ENCODE measurements at regions not wholly inside any gene's neighbourhood (a gene's known extent, or its start where the extent isn't known, plus 50 kb on each side); places are given as distances from the start of the nearest gene placed in this dataset.

DNA sequence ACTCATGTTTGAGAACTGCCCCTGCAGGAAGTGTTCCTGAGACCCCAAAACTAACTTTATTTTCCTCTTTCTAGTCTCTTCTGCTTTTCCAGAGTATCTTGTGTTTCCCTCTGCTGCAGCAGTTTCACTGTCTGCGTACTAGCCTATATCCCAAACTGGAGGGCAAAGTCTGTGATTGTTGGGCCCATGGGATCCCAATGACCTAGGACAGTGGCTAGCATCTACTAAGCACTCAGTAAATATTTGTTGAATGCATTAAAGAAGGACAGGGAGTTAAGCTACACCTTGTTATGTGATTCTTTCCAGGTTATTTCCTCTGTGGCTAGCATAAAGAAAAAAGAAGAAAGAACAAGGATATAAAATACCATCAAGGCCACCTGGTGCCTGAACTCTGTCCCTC is 210.6 kb upstream of the PHYHIPL start:
- Histone ChIP-seq H3K9me3 (no peaks in the 10 kb centered on the region), H3K4me1 (no peaks in the 10 kb centered on the region), H3K4me3 (replicated peaks in 1 of 3) (no peak overlapping the region), H3K27ac (no peak overlapping the region), H3K27me3 (no peaks in the 10 kb centered on the region), H3K36me3 (no peaks in the 10 kb centered on the region)
- TF ChIP-seq, protein P1, sequence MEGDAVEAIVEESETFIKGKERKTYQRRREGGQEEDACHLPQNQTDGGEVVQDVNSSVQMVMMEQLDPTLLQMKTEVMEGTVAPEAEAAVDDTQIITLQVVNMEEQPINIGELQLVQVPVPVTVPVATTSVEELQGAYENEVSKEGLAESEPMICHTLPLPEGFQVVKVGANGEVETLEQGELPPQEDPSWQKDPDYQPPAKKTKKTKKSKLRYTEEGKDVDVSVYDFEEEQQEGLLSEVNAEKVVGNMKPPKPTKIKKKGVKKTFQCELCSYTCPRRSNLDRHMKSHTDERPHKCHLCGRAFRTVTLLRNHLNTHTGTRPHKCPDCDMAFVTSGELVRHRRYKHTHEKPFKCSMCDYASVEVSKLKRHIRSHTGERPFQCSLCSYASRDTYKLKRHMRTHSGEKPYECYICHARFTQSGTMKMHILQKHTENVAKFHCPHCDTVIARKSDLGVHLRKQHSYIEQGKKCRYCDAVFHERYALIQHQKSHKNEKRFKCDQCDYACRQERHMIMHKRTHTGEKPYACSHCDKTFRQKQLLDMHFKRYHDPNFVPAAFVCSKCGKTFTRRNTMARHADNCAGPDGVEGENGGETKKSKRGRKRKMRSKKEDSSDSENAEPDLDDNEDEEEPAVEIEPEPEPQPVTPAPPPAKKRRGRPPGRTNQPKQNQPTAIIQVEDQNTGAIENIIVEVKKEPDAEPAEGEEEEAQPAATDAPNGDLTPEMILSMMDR (IDR thresholded peaks at IDR 0.05), result no peak
- no peak for TF ChIP-seq POLR2A (IDR thresholded peaks at IDR 0.05)
- intact Hi-C loops (cut with DNase I), result no loop called here
- WGBS, 2 donors, result 93 to 100% methylated on average over 1 of the region's 1 CpG
- DNase-seq, result no peak

DNA sequence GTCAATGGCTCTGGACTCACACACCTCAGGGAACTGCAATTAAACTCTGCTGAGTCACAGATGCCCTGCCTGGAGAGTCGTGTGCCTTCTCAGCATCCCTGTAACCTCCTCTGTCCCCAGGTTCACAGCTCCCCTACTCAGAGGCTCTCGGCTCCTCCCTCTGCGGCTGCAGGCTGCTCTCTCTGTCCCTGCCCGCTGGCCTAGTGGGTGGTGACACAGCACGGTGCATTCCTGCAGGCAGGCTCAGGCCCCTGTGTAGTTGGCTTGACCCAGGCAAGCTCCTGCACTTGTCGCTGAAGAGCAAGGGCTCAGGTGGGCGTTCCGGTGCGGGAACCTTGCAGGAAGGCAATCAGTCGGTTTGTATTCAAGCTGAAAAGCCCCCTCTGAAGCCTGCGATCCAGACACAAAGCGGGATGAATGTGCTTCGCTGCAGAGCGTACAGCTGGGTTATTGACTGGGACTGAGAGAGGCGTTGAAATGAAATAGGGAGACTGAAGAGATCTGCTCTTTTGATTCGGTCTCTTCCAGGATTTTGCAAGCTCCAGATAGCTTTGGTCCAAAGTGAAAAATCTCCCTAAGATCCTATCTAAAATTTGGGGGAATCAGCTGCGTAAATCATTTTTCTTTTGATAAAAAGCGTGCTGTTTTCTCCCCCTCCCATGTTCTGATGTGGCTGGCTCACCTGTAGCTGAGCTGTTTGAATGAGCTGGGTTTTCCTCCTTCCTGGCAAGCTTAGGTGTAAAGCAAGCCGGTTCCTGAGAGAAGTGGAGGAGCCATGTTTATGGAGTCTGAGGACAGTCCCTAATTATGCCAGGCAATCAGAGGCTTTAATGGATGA is 208.7 kb upstream of the PHYHIPL start:
- Histone ChIP-seq H3K9me3 (no peaks in the 10 kb centered on the region), H3K4me1 (no peaks in the 10 kb centered on the region), H3K4me3 (replicated peaks in 1 of 3) (no peak overlapping the region), H3K36me3 (no peaks in the 10 kb centered on the region), H3K27me3 (no peaks in the 10 kb centered on the region), H3K27ac (no peak overlapping the region)
- intact Hi-C loops (cut with DNase I), result no loop called here
- peak; percentile 59 to 76 for DNase-seq
- no peak for TF ChIP-seq POLR2A (IDR thresholded peaks at IDR 0.05)
- TF ChIP-seq, protein P1 (IDR thresholded peaks at IDR 0.05), result no peak
- WGBS, 2 donors, result 24 to 30% methylated on average over 15 of the region's 19 CpGs

DNA sequence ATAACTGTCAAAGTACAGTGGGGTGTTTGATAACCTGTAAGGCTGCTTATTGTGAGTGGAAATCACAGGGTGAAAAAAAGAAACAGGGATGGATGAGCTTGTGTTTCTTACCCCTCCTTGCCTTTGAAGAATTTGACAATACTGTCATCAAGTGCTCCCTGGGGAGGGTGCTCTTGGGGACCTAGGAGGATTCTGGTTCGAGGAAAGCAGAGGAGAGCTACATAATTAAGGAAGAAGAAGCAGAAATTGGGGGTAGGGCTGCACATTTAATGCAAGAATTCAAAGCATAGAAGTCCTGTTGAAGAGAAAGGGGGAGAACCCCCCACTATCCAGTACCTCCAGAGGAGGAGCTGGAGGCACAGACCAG is 208.1 kb upstream of the PHYHIPL start:
- H3K27ac ChIP-seq, result no peak overlapping the region
- no peaks in the 10 kb centered on the region for H3K9me3 ChIP-seq
- no peak for DNase-seq
- H3K4me1 ChIP-seq, result no peaks in the 10 kb centered on the region
- no peaks in the 10 kb centered on the region for H3K27me3 ChIP-seq
- WGBS, 2 donors, result 11 to 31% methylated on average over 1 of the region's 1 CpG
- no peak overlapping the region for H3K4me3 ChIP-seq (replicated peaks in 1 of 3)
- TF ChIP-seq POLR2A (IDR thresholded peaks at IDR 0.05), result no peak
- TF ChIP-seq, protein P1 (IDR thresholded peaks at IDR 0.05), result no peak
- intact Hi-C loops (cut with DNase I), result no loop called here
- H3K36me3 ChIP-seq, result no peaks in the 10 kb centered on the region

DNA sequence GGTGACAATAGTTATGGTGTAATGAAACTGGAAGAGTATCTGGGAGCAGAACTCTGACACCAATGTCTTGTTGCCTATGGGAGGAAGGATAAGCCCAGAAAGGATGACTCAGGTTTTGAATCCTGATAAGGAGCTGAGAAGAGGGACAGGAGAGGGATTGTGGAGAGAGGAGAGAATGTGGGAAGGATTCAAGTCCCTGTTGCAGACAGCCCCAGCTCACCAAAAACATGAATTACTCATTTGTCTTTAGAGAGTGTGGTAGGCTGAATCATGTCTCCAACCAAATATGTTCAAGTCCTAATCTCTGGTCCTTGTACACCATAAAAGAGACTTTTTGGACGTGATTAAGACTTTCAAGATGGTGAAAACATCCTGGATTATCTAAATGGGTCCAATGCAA is 206.9 kb upstream of the PHYHIPL start:
- TF ChIP-seq, protein P1 (IDR thresholded peaks at IDR 0.05), result no peak
- TF ChIP-seq POLR2A (IDR thresholded peaks at IDR 0.05), result no peak
- 93 to 95% methylated on average over 1 of the region's 1 CpG for WGBS, 2 donors
- Histone ChIP-seq H3K9me3 (no peaks in the 10 kb centered on the region), H3K27ac (no peak overlapping the region), H3K36me3 (no peaks in the 10 kb centered on the region), H3K27me3 (no peaks in the 10 kb centered on the region), H3K4me3 (replicated peaks in 1 of 3) (no peak overlapping the region), H3K4me1 (no peaks in the 10 kb centered on the region)
- DNase-seq, result no peak
- intact Hi-C loops (cut with DNase I), result no loop called here

DNA sequence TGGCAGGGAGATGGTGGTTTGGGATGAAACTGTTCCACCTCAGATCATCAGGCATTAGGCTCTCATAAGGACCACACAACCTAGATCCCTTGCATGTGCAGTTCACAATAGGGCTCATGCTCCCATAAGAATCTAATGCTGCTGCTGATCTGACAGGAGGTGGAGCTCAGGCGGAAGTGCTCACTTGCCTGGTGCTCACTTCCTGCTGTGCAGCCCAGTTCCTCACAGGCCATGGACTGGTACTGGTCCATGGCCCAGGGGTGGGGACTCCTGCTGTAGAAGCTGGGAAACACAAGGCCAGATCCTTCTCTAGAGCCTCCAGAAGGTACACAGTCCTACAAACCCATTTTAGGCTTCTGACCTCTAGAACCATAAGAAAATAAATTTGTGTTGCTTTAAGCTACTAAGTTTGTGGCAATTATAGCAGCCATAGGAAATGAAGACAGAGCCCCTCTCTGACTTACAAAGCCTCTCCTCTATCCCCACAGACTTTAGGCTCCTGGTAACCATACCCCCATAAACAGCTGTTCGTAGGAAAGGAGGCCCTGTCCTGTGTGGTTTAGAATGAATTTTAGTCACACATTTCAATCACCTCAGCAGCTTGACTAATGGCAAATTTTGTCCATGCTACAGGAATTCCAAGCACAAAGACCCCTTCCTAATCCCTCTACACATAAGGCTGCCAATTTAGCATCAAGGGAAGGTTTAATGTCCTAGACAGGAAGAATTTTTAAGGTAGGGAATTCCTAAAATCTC is 206.1 kb upstream of the PHYHIPL start:
- no peak for DNase-seq
- no peaks in the 10 kb centered on the region for H3K36me3 ChIP-seq
- 88 to 89% methylated on average over 2 of the region's 2 CpGs for WGBS, 2 donors
- no peaks in the 10 kb centered on the region for H3K27me3 ChIP-seq
- intact Hi-C loops (cut with DNase I), result no loop called here
- no peak overlapping the region for H3K4me3 ChIP-seq (replicated peaks in 1 of 3)
- no peaks in the 10 kb centered on the region for H3K9me3 ChIP-seq
- TF ChIP-seq, protein P1 (IDR thresholded peaks at IDR 0.05), result no peak
- TF ChIP-seq POLR2A (IDR thresholded peaks at IDR 0.05), result no peak
- H3K4me1 ChIP-seq, result no peaks in the 10 kb centered on the region
- no peak overlapping the region for H3K27ac ChIP-seq
